GM12878 (cell line): ENCODE measurements at regions not wholly inside any gene's neighbourhood (a gene's known extent, or its start where the extent isn't known, plus 50 kb on each side); places are given as distances from the start of the nearest gene placed in this dataset.

Experiments
- ATAC-seq: fragments of 200-7000 bp; cut with Tn5 transposase; 3 replicates; pipeline ENCODE4 v1.9.1; 2020; ENCODE audit warnings: mild to moderate bottlenecking, moderate library complexity
- BruUV-seq: library from RNA; stranded (reverse); fragments of 400-500 nt; replicated peaks from 2 replicates; lab custom pipeline; 2021; lab: Mats Ljungman, UMichigan
- CTCF ChIA-PET: fragments of 300-600 bp; sonication (Branson Sonifier 250); formaldehyde crosslinking; extraction: SDS; loops from one replicate; lab custom pipeline; 2021; ENCODE audit warnings: inconsistent platforms; lab: Yijun Ruan, JAX
- POLR2A ChIA-PET: fragments of 350-600 bp; formaldehyde crosslinking; extraction: SDS; loops from one replicate; lab custom pipeline; 2021; ENCODE audit warnings: inconsistent platforms; lab: Charles Lee
- RAD21 ChIA-PET: fragments of 300-600 bp; sonication (Branson Sonifier 250); formaldehyde crosslinking; loops from one replicate; lab custom pipeline; 2023; ENCODE audit warnings: antibody characterized with exemption; ENCODE audit not compliant: unreplicated experiment; lab: Charles Lee
- SMC1A ChIA-PET: fragments of 300-600 bp; sonication (Branson Sonifier 250); formaldehyde crosslinking; loops from one replicate; lab custom pipeline; 2023; ENCODE audit not compliant: unreplicated experiment, uncharacterized antibody; lab: Charles Lee
- DNase-seq: peaks from one replicate; pipeline ENCODE4 v3.0.0-alpha.2; 2011; ENCODE audit warnings: low read depth, low spot score
- FAIRE-seq: peaks from 3 replicates; lab custom pipeline; 2011; peaks lifted over from hg19 to GRCh38; lab: Jason Lieb, UNC
- H2AFZ ChIP-seq: 2 replicates; pipeline ENCODE4 v1.6.0; 2011; ENCODE audit warnings: low read depth, low read length, control low read depth; ENCODE audit not compliant: control insufficient read depth
- H3K27ac ChIP-seq: 2 replicates; pipeline ENCODE4 v1.5.1; 2011; ENCODE audit warnings: control low read depth; ENCODE audit not compliant: control insufficient read depth, insufficient read depth
- H3K27me3 ChIP-seq, 2 experiments: replicated peaks in 1 of 2; 2 replicates each; pipeline versions ENCODE4 v1.6.0 to v1.6.1; 2011; ENCODE audit warnings: low read length in 1 of 2; ENCODE audit not compliant: control insufficient read depth in 2 of 2, insufficient read depth in 2 of 2
- H3K36me3 ChIP-seq, 2 experiments: 2 replicates each; pipeline ENCODE4 v1.5.1; 2011; ENCODE audit warnings: low read length in 1 of 2; ENCODE audit not compliant: control insufficient read depth in 2 of 2, insufficient read depth in 2 of 2
- H3K4me1 ChIP-seq: 2 replicates; pipeline ENCODE4 v1.6.1; 2011; ENCODE audit warnings: mild to moderate bottlenecking, low read length, moderate library complexity, mixed read lengths; ENCODE audit not compliant: control insufficient read depth, insufficient read depth
- H3K4me2 ChIP-seq: 2 replicates; pipeline ENCODE4 v1.6.0; 2011; ENCODE audit warnings: control low read depth; ENCODE audit not compliant: control insufficient read depth, insufficient read depth
- H3K4me3 ChIP-seq: fragments of 200-600 bp; sonication (generic); 2 replicates; pipeline ENCODE4 v1.5.1; 2016
- H3K79me2 ChIP-seq: 2 replicates; pipeline ENCODE4 v1.6.0; 2011; ENCODE audit warnings: low read length; ENCODE audit not compliant: control insufficient read depth, insufficient read depth
- H3K9ac ChIP-seq: 2 replicates; pipeline ENCODE4 v1.8.0; 2011; ENCODE audit warnings: low read length, control low read depth, mixed read lengths; ENCODE audit not compliant: control insufficient read depth, insufficient read depth
- H3K9me3 ChIP-seq: replicated peaks from 3 replicates; pipeline ENCODE4 v1.5.1; 2011; ENCODE audit warnings: mild to moderate bottlenecking, low read length; ENCODE audit not compliant: control insufficient read depth, insufficient read depth
- H4K20me1 ChIP-seq: 2 replicates; pipeline ENCODE4 v1.6.0; 2011; ENCODE audit not compliant: control insufficient read depth, insufficient read depth
- CREM ChIP-seq: IDR thresholded peaks from 2 replicates; pipeline ENCODE4 v1.6.1; 2014; ENCODE audit warnings: antibody characterized with exemption, low read depth
- FOS ChIP-seq: IDR thresholded peaks from 3 replicates; pipeline ENCODE4 v1.6.1; 2011; ENCODE audit warnings: borderline replicate concordance; ENCODE audit not compliant: insufficient read length; ENCODE audit errors: extremely low read depth
- POU2F2 ChIP-seq: IDR thresholded peaks from 3 replicates; pipeline ENCODE4 v1.6.1; 2011; ENCODE audit warnings: low read depth, mild to moderate bottlenecking, low read length, borderline replicate concordance
- REST ChIP-seq: IDR thresholded peaks from 2 replicates; pipeline ENCODE4 v1.6.1; 2012; ENCODE audit warnings: mild to moderate bottlenecking, low read depth, low read length
- SIN3A ChIP-seq: IDR thresholded peaks from 2 replicates; pipeline ENCODE4 v1.6.1; 2012; ENCODE audit warnings: low read depth, low read length, improper control_type of control experiment
- SP1 ChIP-seq: IDR thresholded peaks from one replicate; pipeline ENCODE4 v1.6.1; 2011; ENCODE audit warnings: low read depth, low read length
- ZBED1 ChIP-seq: IDR thresholded peaks from 2 replicates; pipeline ENCODE4 v1.6.1; 2016; ENCODE audit warnings: borderline replicate concordance
- WGBS: methylation state at CpG from one replicate; pipeline ENCODE4 v1.1.6; 2016; ENCODE audit warnings: low lambda C conversion rate; ENCODE audit not compliant: insufficient replicate concordance, insufficient coverage; ENCODE audit errors: missing lambda C conversion rate; 5-methylcytosine and 5-hydroxymethylcytosine counted together
- in situ Hi-C: fragments of 300-500 bp; cut with MboI; formaldehyde crosslinking; loops from 9 replicates; pipeline ENCODE4 v1.14.3; 2018; ENCODE audit warnings: mixed read lengths
- intact Hi-C: fragments of 100-400 bp; cut with micrococcal nuclease; formaldehyde crosslinking; loops from one replicate; pipeline ENCODE4 v1.14.2; 2022; ENCODE audit not compliant: unreplicated experiment

- H3K36me3 ChIP-seq: no peaks in the 10 kb centered on the region
- 50% methylated on average over 2 of the region's 2 CpGs for WGBS
- POLR2A ChIA-PET: no interaction called here
- RAD21 ChIA-PET: no interaction called here
- H3K4me1 ChIP-seq: no peaks in the 10 kb centered on the region
- no peak for TF ChIP-seq POU2F2
- no peak for TF ChIP-seq SIN3A
- TF ChIP-seq CREM: no peak
- no peak for TF ChIP-seq SP1
- TF ChIP-seq FOS: no peak
- no peak for TF ChIP-seq ZBED1
- no peak for TF ChIP-seq REST
- H2AFZ ChIP-seq: no peak overlapping the region
- DNase-seq (no peak), ATAC-seq (no peak), FAIRE-seq (no peak)
- no peaks in the 10 kb centered on the region for H3K79me2 ChIP-seq
- no peak overlapping the region for H3K9ac ChIP-seq
- no TSS peak for BruUV-seq
- intact Hi-C loops: no loop called here
- in situ Hi-C loops: no loop called here
- no peak overlapping the region for H3K4me2 ChIP-seq
- no peak overlapping the region for H3K27ac ChIP-seq
- no peak overlapping the region for H3K4me3 ChIP-seq
- H3K9me3 ChIP-seq: no peaks in the 10 kb centered on the region
- no peaks in the 10 kb centered on the region for H3K27me3 ChIP-seq
- SMC1A ChIA-PET: interaction anchor here (1.4 kb wide), 1 partner anchor 21 kb away, joined by 4 read pairs; no protein-coding TSS in a partner anchor
- CTCF ChIA-PET: interaction anchor here (0.7 kb wide), 1 partner anchor 101 kb away, joined by 3 read pairs; no protein-coding TSS in a partner anchor
- no peaks in the 10 kb centered on the region for H4K20me1 ChIP-seq
These were observed 56.9 kb upstream of the SLC39A8 start for GRCh38 chr4:102402223-102402622.
